WERI-Rb-1 (cell line): ENCODE measurements at regions not wholly inside any gene's neighbourhood (a gene's known extent, or its start where the extent isn't known, plus 50 kb on each side); places are given as distances from the start of the nearest gene placed in this dataset.
"Not testable (repeated sequence)": the region's sequence is repeated elsewhere in the genome, so short reads cannot be mapped to it uniquely, and the experiment has no call there.

ENCODE experiments used
- DNase-seq: peaks from one replicate; pipeline ENCODE4 v3.0.0-alpha.2; 2020
- H3K27ac ChIP-seq: fragments of 250-450 bp; sonication (Bioruptor Pico); 2 replicates; pipeline ENCODE4 v1.5.1; 2020; ENCODE audit warnings: mild to moderate bottlenecking, moderate library complexity
- H3K27me3 ChIP-seq: fragments of 250-450 bp; sonication (Bioruptor Pico); 2 replicates; pipeline ENCODE4 v1.5.1; 2021; ENCODE audit warnings: mild to moderate bottlenecking, low read depth, moderate library complexity; ENCODE audit not compliant: insufficient read depth, severe bottlenecking
- H3K36me3 ChIP-seq: fragments of 250-450 bp; sonication (Bioruptor Pico); 2 replicates; pipeline ENCODE4 v1.5.1; 2020; ENCODE audit warnings: mild to moderate bottlenecking, moderate library complexity
- H3K4me3 ChIP-seq: 2 replicates; pipeline ENCODE4 v1.5.1; 2011; ENCODE audit warnings: low read depth, mild to moderate bottlenecking, control low read depth, low read length
- H3K9me3 ChIP-seq: fragments of 250-450 bp; sonication (Bioruptor Pico); 2 replicates; pipeline ENCODE4 v1.5.1; 2021; ENCODE audit warnings: mild to moderate bottlenecking, moderate library complexity; ENCODE audit not compliant: severe bottlenecking
- CTCF ChIP-seq: IDR thresholded peaks from 2 replicates; pipeline ENCODE4 v1.5.1; 2011; ENCODE audit warnings: low read depth, mild to moderate bottlenecking, control low read depth, inconsistent platforms, low read length

GRCh38 chr16:87207965-87208364, 109.2 kb downstream of the C16orf95 start:
- DNase-seq = no peak
- Histone ChIP-seq H3K4me3 (no peak overlapping the region), H3K36me3 (no peaks in the 10 kb centered on the region), H3K27me3 (no peaks in the 10 kb centered on the region), H3K27ac (no peak overlapping the region), H3K9me3 (no peaks in the 10 kb centered on the region)
- TF ChIP-seq CTCF = no peak

DNA sequence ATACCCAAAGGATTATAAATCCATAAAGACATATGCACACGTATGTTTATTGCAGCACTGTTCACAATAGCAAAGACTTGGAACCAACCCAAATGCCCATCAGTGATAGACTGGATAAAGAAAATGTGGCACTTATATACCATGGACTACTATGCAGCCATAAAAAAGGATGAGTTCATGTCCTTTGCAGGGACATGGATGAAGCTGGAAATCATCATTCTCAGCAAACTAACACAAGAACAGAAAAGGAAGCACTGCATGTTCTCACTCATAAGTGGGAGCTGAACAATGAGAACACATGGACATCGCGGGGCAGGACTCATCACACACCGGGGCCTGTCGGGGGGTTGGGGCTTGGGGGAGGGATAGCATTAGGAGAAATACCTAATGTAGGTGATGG, 108.2 kb downstream of the C16orf95 start:
- not testable (repeated sequence) for H3K27me3 ChIP-seq, H3K4me3 ChIP-seq, H3K9me3 ChIP-seq, H3K36me3 ChIP-seq, DNase-seq, H3K27ac ChIP-seq

DNA sequence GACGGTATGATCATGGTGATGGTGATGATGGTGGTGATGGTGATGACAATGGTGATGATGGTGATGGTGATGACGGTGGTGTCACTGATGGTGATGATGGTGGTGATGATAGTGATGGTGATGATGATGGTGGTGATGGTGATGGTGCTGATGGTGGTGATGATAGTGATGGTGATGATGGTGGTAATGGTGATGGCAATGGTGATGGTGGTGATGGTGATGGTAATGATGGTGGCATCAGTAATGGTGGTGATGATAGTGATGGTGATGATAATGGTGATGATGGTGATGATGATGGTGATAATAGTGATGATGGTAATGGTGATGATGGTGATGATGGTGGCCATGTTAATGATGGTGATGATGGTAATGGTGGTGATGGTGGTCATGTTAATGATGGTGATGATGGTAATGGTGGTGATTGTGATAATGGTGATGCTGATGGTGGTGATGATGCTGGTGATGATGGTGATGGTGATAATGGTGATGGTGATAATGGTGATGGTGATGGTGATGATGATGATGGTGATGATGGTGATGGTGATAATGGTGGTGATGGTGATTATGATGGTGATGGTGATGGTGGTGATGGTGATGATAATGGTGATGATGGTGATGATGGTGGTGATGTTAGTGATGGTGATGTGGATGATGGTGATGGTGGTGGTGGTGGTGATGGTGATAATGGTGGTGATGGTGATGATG, 107.2 kb downstream of the C16orf95 start:
- Histone ChIP-seq H3K4me3 (no peak overlapping the region), H3K36me3 (no peaks in the 10 kb centered on the region), H3K27me3 (no peaks in the 10 kb centered on the region), H3K27ac (no peak overlapping the region), H3K9me3 (no peaks in the 10 kb centered on the region)
- DNase-seq = no peak
- no peak for TF ChIP-seq CTCF

- Histone ChIP-seq H3K36me3 (no peaks in the 10 kb centered on the region), H3K27me3 (no peaks in the 10 kb centered on the region), H3K9me3 (no peaks in the 10 kb centered on the region), H3K27ac (no peak overlapping the region), H3K4me3 (no peak overlapping the region)
- DNase-seq = no peak
- no peak for TF ChIP-seq CTCF
Observed at GRCh38 chr16:87210894-87211293, 106.3 kb downstream of the C16orf95 start.

GRCh38 chr16:87212026-87212425, 105.2 kb downstream of the C16orf95 start:
- Histone ChIP-seq H3K27ac (no peak overlapping the region), H3K27me3 (no peaks in the 10 kb centered on the region), H3K36me3 (no peaks in the 10 kb centered on the region), H3K9me3 (no peaks in the 10 kb centered on the region), H3K4me3 (no peak overlapping the region)
- DNase-seq = no peak
- TF ChIP-seq CTCF = no peak

GRCh38 chr16:87213536-87213935, 103.7 kb downstream of the C16orf95 start:
- DNase-seq = no peak
- H3K27me3 ChIP-seq = no peaks in the 10 kb centered on the region
- no peak overlapping the region for H3K4me3 ChIP-seq
- no peak overlapping the region for H3K27ac ChIP-seq
- H3K9me3 ChIP-seq = no peaks in the 10 kb centered on the region
- H3K36me3 ChIP-seq = no peaks in the 10 kb centered on the region
- TF ChIP-seq CTCF = no peak
